ENCODE measurements at regions not wholly inside any gene's neighbourhood (a gene's known extent, or its start where the extent isn't known, plus 50 kb on each side); places are given as distances from the start of the nearest gene placed in this dataset.
A peak's percentile ranks its signal among the peaks of the same experiment; 100 is the strongest.
"Not testable (repeated sequence)": the region's sequence is repeated elsewhere in the genome, so short reads cannot be mapped to it uniquely, and the experiment has no call there.

- Histone ChIP-seq H3K27ac (replicated peaks) (no peak overlapping the region), H3K4me3 (replicated peaks; ENCODE audit: insufficient read depth, low read length) (no peak overlapping the region), H3K27me3 (ENCODE audit: insufficient read depth, poor library complexity, severe bottlenecking) (no peaks in the 10 kb centered on the region)
- TF ChIP-seq POLR2AphosphoS5 (IDR thresholded peaks at IDR 0.05; ENCODE audit: low read depth), result no peak
- no peak for TF ChIP-seq GABPA (IDR thresholded peaks at IDR 0.05; ENCODE audit: low read depth)
- TF ChIP-seq SPI1 (IDR thresholded peaks at IDR 0.05; ENCODE audit: borderline replicate concordance, low read depth), result peak; percentile 7; the same call in 1 of the 2 replicates
- no peak for DNase-seq (ENCODE audit: low read depth in 1 of 2, low spot score in 1 of 2)
These were observed 1073.4 kb downstream of the PCDH17 start for GRCh38 chr13:58704953-58705352.

GRCh38 chr13:58706421-58706820 is 1074.9 kb downstream of the PCDH17 start:
- H3K4me3 ChIP-seq (replicated peaks; ENCODE audit: insufficient read depth, low read length), result no peak overlapping the region
- no peak overlapping the region for H3K27ac ChIP-seq (replicated peaks)
- DNase-seq (ENCODE audit: low read depth in 1 of 2, low spot score in 1 of 2), result no peak
- H3K27me3 ChIP-seq (ENCODE audit: insufficient read depth, poor library complexity, severe bottlenecking), result no peaks in the 10 kb centered on the region
- TF ChIP-seq SPI1 (IDR thresholded peaks at IDR 0.05; ENCODE audit: borderline replicate concordance, low read depth) (no peak), GABPA (IDR thresholded peaks at IDR 0.05; ENCODE audit: low read depth) (no peak), POLR2AphosphoS5 (IDR thresholded peaks at IDR 0.05; ENCODE audit: low read depth) (no peak), REST (IDR thresholded peaks at IDR 0.05; ENCODE audit: insufficient replicate concordance, low read depth) (no peak)
- TF ChIP-seq, protein P1, sequence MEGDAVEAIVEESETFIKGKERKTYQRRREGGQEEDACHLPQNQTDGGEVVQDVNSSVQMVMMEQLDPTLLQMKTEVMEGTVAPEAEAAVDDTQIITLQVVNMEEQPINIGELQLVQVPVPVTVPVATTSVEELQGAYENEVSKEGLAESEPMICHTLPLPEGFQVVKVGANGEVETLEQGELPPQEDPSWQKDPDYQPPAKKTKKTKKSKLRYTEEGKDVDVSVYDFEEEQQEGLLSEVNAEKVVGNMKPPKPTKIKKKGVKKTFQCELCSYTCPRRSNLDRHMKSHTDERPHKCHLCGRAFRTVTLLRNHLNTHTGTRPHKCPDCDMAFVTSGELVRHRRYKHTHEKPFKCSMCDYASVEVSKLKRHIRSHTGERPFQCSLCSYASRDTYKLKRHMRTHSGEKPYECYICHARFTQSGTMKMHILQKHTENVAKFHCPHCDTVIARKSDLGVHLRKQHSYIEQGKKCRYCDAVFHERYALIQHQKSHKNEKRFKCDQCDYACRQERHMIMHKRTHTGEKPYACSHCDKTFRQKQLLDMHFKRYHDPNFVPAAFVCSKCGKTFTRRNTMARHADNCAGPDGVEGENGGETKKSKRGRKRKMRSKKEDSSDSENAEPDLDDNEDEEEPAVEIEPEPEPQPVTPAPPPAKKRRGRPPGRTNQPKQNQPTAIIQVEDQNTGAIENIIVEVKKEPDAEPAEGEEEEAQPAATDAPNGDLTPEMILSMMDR (IDR thresholded peaks at IDR 0.05; ENCODE audit: insufficient read depth, low read length), result no peak

- TF ChIP-seq SPI1 (IDR thresholded peaks at IDR 0.05; ENCODE audit: borderline replicate concordance, low read depth) (no peak), REST (IDR thresholded peaks at IDR 0.05; ENCODE audit: insufficient replicate concordance, low read depth) (no peak), POLR2AphosphoS5 (IDR thresholded peaks at IDR 0.05; ENCODE audit: low read depth) (no peak), GABPA (IDR thresholded peaks at IDR 0.05; ENCODE audit: low read depth) (no peak)
- TF ChIP-seq, protein P1 (IDR thresholded peaks at IDR 0.05; ENCODE audit: insufficient read depth, low read length), result no peak
- H3K27ac ChIP-seq (replicated peaks), result no peak overlapping the region
- DNase-seq (ENCODE audit: low read depth in 1 of 2, low spot score in 1 of 2), result no peak
- no peaks in the 10 kb centered on the region for H3K27me3 ChIP-seq (ENCODE audit: insufficient read depth, poor library complexity, severe bottlenecking)
- no peak overlapping the region for H3K4me3 ChIP-seq (replicated peaks; ENCODE audit: insufficient read depth, low read length)
These were observed 1080.6 kb downstream of the PCDH17 start for GRCh38 chr13:58712191-58712590.

- H3K4me3 ChIP-seq (replicated peaks; ENCODE audit: insufficient read depth, low read length); DNase-seq (ENCODE audit: low read depth in 1 of 2, low spot score in 1 of 2); H3K27me3 ChIP-seq (ENCODE audit: insufficient read depth, poor library complexity, severe bottlenecking); H3K27ac ChIP-seq (replicated peaks): not testable (repeated sequence)
These were observed 1082.5 kb downstream of the PCDH17 start for GRCh38 chr13:58714016-58714415.

DNA sequence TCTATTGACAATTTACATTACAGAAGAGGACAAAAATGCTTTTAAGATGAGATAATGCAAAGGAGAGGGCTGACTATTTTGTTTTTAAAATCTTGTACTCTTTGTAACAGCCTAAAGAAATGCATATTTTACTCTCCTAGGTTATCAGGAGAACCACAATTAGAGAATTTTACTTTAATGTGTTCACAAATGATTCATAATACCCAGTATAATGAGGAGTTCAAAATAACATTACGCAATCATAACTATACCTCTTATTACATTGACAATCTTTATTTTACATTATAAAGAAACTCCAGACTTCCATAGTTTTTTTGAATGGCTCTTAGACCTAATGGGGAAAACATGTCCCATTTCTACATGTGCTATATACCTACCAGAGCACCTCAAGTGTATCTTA is 1089.7 kb downstream of the PCDH17 start:
- no peak for TF ChIP-seq REST (IDR thresholded peaks at IDR 0.05; ENCODE audit: insufficient replicate concordance, low read depth)
- no peak for TF ChIP-seq SPI1 (IDR thresholded peaks at IDR 0.05; ENCODE audit: borderline replicate concordance, low read depth)
- TF ChIP-seq GABPA (IDR thresholded peaks at IDR 0.05; ENCODE audit: low read depth), result no peak
- TF ChIP-seq, protein P1 (IDR thresholded peaks at IDR 0.05; ENCODE audit: insufficient read depth, low read length), result no peak
- TF ChIP-seq POLR2AphosphoS5 (IDR thresholded peaks at IDR 0.05; ENCODE audit: low read depth), result no peak
- H3K27ac ChIP-seq (replicated peaks), result no peak overlapping the region
- DNase-seq (ENCODE audit: low read depth in 1 of 2, low spot score in 1 of 2), result no peak
- no peaks in the 10 kb centered on the region for H3K27me3 ChIP-seq (ENCODE audit: insufficient read depth, poor library complexity, severe bottlenecking)
- H3K4me3 ChIP-seq (replicated peaks; ENCODE audit: insufficient read depth, low read length), result no peak overlapping the region

Data from HL-60 (cell line).